COLO668 (cell line): ENCODE measurements at regions not wholly inside any gene's neighbourhood (a gene's known extent, or its start where the extent isn't known, plus 50 kb on each side); places are given as distances from the start of the nearest gene placed in this dataset.

Experiments used
- DNase-seq: peaks from one replicate; lab custom pipeline; 2025; ENCODE audit not compliant: unreplicated experiment; lab: John Stamatoyannopoulos, UW

DNA sequence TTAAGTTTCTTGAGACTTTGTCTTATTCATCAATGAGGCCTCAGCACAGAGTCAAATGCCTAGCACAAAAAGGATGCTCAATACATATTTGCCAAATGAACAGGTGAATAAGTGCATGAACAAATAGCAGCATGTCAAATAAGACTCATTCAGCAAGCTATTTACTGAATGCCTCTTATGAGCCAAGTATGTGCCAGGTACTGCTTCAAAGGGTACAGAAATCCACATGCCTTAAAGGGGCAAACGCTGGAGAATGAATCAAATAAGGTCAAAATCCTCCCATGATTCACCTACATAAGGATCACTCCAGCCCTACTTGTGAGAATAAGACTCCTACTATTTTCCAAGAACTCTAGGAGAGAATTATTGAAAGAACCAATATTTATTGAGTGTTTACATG lies 260.2 kb upstream of the CPEB2 start:
- no peak for DNase-seq

DNA sequence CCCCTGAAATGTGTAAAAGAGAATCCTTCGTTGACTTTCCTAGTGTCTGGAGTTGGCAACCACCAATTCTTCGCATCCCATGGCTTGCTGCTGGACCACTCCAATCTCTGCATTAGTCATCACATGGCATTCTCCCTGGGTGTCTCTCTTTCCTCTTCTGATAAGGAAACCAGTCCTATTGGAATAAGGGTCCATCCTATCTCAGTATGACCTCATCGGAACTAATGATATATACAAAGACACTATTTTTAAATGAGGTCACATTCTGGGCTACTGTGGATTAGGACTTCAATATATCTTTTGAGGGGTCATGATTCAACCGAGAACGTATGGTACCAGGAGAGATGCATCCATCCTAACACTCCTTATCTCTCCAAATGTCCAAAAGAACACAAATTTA lies 259.1 kb upstream of the CPEB2 start:
- no peak for DNase-seq

DNA sequence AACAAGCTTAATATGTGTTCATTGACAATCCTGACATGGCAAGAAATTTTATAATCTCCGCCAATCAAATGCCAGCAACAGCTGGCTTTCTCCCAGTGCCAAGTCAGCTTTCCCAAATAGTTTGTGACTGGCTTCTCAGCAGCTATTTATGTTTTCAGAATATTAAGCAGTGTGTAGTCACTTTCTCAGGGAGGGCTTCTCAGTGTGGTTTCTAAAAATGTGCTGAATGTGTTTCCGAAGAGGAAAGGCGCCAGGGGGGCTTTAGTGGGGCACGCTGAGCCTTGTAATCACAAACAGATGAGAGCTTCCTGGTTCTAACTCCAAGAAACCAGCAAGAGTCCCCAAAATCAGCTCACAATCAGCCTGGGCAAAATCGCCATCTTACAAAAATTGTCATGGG lies 258.7 kb upstream of the CPEB2 start:
- no peak for DNase-seq

DNA sequence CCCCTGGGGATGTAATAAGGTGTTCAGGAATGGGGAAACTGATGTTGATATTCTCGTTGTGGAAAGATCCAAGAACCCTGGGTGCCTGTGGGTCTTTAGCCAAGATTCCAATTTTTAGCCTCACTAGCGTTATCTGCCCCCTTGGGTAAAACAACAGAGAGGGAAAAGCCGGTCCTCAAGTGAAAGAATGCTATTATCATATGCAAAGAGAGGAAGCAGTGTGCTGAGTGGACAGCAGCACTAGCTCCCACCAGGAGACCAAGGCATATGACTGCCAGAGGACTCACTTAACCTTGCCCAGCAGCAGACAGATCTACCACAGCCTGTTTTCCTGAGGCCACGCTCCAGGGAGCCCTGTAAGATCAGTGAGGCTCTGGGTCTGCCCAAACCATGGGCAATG lies 257.9 kb upstream of the CPEB2 start:
- no peak for DNase-seq

DNA sequence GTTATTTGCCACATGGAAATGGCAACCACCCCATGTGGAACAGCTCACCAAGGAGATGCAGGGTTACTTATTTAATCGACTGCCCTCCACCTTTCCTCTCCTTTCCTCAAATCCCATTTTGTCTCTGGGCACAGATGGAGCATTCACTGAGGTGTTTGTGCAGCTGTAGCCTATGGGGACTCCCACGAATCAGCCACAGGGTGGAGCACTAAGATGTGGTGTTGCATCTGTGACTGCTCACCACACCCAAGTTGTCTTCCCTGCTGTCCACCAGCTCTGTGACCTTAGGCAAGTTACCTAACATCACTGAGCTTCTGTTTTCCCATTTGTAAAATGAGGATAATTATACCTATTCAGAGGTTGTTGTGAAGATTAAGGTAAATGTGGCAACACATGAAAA lies 252.4 kb upstream of the CPEB2 start:
- DNase-seq = peak; percentile 32

DNA sequence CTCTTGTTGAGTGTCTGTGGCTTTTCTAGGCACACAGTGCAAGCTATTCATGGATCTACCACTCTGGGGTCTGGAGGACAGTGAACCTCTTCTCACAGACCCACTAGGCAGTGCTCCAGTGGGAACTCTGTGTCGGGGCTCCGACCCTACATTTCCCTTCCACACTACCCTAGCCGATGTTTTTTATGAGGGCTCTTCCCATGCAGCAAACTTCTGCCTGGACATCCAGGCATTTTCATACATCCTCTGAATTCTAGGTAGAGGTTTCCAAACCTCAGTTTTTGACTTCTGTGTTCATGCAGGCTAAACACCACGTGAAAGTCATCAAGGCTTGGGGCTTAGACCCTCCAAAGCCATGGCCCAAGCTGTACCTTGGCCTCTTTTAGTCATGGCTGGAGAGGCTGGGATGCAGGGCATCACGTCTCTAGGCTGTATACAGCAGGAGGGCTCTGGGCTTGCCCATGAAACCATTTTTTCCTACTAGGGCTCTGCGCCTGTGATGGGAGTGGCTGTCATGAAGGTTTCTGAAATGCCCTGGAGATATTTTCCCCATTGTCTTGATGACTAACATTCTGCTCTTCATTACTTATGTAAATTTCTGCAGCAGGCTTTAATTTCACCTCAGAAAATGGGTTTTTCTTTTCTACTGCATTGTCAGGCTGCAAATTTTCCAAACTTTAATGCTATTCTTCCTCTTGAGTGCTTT lies 249.8 kb upstream of the CPEB2 start:
- DNase-seq = no peak

DNA sequence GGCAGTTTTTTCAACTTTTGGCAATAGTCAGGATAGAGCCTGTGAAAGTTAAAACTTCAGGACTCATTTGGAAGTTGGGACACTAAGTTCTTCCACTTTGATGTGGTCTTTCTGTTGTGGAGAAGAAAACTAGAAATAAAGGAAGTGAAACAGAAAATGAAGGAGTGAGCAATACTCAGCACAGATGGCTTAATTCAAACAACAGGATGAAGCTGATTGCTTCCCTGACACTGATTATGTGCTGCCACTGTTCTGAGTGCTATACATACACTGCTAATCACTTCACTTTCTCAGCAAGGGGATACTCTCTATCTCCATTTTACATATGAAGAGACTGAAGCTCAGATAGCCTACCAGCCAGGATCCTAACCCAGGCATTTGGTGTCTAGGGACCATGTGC lies 235.1 kb upstream of the CPEB2 start:
- DNase-seq = no peak

DNA sequence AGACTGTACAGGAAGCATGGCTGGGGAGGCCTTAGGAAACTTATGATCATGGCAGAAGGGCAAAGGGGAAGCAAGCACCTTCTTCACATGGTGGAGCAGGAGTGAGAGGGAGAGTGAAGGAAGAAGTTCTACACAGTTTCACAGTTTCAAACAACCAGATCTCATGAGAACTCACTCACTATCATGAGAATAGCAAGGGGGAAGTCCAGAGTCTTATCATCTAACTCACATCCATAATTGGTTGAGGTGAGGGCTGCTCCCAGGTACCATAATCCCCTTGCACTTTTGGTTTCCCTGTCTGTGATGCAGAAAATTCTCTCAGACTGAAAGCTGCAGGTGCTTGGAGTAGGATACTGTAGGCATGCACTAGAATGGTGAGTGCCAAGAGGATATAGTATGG lies 233.8 kb upstream of the CPEB2 start:
- DNase-seq = no peak

DNA sequence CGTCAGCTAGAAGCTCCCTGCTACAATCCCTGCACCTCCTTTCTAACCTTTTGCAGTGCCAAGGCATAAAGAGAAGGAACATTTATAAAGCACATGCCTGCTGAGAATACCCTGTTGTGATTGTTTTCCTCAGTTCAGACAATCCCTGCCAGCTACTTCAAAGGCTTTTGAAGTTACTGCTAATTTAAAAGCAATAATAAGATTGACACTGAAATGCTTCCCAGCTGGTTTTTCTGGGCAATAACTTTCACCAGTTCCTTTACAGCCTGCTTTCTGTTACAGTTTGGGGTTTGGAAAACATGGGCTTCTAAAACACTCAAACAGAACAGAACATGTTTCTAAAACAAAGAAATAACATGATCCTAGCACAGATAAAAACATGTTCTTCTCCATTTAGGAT lies 232.3 kb upstream of the CPEB2 start:
- DNase-seq = no peak

DNA sequence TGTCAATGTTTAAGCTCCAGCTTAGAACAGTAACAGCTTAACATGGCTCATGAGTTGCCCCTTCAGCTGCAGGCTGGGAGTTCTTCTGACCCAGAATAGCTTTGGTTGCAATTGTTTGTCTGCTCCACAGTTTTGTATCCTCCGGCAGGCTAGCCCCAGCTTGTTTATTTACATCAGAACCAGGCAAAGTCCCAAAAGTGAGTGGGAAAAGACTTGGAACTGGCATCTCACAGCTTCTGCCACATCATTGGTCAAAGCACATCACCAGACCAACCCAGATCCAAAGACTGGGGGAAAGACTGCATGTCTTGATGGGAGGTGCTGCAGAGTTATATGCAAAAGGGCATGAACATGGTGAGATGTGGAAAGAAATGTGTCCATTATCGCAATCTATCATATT lies 231.2 kb upstream of the CPEB2 start:
- no peak for DNase-seq

DNA sequence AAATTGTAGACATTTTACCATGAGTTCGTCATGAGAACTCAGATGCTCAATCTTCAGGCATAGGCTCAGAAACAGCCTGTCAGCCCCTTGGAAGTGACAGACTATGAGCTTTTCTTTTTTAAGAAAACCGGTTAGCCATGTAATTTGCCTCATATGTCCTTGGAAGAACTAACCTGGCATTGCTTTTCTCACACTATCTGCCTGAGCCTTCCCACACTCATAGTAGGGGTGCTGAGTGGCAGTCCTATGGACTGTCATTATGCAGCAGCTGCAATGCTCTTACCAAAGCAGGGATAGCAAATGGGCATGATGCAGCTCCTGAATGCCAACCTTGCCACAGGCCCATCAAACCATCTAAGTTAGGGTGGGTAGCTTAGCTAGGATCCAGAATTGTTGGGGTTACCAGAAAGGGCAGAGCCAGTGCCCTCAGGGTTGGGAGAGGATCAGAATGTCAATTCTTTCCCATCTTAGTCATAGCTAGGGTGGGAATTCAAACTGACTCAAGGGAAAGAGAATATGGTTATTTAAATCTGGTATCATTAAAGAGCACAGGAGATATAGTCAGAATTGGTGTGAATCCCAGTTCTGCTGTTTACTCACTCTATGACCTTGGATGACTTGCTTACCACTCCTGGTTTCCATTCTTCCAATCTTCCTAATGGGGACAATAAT lies 230.6 kb upstream of the CPEB2 start:
- DNase-seq = no peak

DNA sequence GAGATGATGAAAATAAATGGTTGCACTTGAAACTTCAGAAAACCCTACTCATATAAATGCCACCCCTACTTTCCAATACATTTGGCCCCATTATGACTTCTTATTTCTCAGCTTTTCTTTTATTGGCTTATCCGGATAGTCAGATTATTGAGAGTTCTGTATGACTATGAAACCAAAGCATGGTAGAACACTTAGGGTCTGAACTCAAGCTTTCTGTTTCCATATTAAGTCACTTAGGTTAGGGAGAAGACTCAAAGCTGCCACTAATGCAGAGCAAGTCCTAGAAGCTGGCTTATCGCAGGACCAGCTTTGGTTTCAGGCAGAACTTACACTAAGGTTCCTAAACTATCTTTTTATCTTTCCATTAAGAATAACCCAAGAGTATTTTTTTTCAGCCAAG lies 229.9 kb upstream of the CPEB2 start:
- DNase-seq = no peak

DNA sequence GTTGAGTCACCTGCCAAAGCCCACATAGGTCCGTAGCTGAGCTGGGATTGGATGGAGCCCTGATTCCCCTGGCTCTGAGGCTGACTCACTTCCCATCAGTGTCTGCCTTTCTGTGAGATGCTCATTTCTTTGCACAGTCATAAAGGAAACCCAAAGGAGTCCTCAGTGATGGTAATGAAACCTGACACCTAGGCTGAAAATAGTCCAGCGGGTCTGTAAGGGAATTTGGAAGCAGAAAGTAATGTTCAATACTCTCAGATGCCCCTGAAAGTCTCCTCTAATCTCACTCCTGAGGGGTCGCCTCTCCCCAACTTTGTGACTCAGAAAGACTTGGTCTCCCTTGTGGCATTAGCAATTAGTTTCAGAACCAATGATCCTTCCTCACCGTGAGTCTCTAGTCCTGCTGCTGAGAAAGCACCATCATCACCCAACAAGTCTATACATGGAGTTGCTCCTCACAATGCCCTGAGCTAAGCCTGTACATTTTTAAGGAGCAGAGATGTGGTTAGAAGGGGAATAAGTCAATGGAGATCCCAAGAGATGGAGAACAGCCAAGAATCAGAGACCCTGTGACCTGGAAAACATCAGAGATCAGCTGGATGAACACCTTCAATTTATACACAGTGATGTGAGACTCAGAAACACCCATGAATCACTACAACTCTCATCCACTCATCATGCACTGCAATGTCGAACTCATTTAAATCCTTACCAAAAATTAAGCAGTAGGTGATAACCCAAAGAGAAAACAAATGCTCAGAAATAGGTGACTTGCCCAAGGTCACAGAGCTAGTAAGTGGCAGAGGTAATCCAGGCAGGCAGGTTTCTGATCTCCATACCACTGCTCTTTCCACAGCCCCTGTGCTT lies 219.0 kb upstream of the CPEB2 start:
- DNase-seq = no peak

DNA sequence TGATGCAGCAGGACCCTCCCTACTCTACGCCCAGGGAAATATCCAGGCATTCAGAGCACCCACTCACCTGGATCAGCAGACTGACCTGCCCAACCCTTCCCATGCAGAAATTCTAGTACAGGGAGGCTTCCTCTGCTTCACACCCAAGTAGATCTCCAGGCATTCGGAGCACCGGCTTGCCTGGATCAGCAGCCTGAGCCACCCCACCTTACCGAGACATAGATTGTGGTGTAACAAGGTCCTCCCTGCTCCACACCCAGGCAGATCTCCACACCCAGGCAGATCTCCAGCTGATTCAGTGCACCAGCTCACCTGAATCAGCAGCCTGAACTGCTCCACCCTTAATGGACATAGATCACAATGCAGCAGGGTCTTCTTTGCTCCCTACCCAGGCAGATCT lies 215.1 kb upstream of the CPEB2 start:
- no peak for DNase-seq

DNA sequence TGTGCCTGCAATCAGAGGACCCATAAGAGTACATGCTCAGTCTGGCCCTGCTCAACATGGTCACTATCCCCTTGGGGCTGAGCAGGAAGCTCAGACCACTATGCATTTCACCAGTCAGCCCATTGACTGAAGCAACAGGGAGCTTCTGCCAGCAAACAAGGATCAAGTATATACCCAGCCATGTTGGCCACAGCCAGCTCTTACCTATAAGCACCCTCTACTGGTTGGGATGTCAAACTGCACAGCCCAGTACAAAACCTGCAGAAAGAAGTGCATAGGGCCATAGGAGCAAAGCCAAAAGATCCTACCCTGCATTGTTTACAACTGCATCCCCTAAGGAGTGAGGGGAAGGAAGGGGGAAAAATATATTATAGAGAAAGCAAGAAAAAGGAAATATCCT lies 214.4 kb upstream of the CPEB2 start:
- DNase-seq = no peak

DNA sequence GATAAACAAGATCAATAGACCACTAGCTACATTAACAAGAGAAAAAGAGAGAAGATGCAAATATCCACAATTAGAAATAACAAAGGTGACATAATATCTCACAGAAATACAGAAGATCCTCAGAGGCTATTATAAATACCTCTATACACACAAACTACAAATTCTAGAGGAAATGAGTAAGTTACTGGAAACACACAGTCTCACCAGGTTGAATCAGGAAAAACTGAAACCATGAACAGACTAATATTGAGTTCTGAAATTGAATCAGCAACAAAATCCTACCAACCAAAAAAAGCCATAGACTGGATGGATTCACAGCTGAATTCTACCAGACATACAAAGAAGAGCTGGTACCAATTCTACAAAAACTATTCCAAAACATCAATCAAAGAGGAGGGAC lies 211.8 kb upstream of the CPEB2 start:
- DNase-seq = no peak

DNA sequence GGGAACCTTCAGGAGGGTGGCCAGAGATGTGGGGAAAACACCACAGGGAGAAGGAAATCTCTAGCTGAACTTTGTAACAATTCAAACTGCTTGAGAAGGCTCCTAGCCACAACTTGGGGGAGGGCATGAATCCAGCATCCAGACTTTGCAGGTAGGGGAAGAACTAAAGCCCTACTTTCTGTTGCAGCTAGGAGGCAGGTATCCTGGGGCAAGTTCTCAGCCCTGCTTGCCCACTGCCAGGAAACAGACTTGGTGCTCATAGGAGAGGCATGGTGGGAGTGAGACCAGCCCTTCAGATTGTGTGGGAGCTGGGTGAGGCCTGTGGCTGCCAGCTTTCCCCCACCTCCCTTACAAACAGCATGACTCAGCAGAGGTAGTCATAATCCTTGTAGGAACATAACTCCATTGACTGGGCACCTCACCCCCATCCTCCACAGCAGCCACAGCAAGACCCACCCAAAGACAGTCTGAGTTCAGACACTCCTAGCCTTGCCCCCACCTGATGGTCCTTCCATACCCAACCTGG lies 209.5 kb upstream of the CPEB2 start:
- peak; percentile 21 for DNase-seq

DNA sequence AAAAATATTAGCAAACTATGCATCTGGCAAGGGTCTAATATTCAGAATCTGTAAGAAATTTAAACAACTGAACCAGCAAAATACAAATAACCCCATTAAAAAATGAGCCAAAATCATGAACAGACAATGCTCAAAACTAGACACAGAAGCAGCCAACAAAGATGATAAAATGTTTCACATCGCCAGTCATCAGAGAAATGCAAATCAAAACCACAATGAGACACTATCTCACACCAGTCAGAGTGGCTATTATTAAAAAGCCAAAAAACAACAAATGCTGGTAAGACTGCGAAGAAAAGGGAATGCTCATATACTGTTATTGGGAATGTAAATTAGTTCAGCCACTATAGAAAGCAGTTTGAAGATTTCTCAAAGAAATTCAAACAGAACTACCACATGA lies 201.3 kb upstream of the CPEB2 start:
- no peak for DNase-seq

DNA sequence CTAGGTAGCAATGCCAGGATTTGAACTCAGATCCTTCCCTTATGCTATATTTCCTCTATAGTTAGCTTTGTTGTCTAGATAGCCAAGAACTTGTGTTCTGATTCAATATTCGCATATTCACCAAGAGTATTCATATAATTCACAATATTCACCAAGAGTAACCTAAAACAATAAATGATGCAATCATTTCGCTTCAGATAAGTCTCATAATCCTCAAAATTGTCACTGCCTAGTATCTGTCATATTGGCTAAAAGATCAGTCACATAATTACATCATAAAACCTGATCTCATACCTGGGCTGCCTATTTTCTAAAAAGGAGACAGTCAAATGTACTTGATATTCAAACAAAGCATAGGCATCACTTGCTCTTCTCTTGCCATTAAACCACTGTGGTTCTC lies 199.7 kb upstream of the CPEB2 start:
- DNase-seq = no peak

DNA sequence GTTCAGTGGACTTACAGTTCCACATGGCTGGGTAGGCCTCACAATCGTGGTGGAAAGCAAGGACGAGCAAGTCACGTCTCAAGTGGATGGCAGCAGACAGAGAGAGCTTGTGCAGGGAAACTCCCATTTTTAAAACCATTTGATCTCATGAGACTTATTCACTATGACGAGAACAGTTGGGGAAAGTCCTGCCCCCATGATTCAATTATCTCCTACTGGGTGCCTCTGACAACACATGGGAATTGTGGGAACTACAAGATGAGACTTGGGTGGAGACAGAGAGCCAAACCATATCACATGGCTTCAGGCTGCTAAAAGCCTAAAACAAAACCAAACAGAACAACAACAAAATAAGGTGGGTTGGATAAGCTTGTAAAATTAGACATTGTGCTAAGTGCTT lies 194.4 kb upstream of the CPEB2 start:
- no peak for DNase-seq

DNA sequence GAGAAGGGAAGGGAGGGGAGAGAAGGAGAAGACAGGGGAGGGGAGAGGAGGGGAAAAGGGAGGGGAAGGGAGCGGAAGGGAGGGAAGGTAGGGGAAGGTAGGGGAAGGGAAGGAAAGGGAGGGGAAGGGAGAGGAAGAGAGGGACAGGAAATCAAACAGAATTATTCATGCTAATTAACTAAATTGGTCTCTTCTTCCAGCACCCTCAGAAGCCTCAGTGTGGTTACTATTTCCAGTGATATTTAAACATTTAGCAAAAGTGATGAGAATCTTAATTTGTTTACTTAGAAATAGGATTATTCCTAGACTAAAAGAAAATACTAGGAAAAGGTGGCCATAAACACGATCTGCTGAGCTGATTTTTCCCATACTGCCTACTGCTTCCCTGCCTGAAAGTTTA lies 193.1 kb upstream of the CPEB2 start:
- no peak for DNase-seq

DNA sequence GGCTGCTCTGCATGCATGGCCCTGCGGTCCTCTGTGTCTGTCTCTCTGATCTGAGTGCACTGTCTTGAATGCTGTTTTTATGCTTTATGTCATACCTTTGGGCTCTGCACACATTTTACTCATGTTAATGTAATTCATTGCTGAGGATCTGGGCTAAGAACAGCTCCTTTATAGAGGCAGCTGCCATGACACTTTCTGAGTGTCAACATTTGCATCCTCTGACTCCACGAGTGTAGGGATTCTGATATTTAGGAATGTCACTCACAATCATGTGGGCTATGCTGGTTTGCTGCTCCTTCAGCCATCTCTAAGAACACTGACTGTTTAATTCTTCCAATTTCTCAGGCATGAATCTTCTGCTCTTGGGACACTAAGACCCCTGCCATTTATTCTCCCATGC lies 192.2 kb upstream of the CPEB2 start:
- no peak for DNase-seq
